Hippocampal formation (tissue), 2 donors: ENCODE measurements at regions not wholly inside any gene's neighbourhood (a gene's known extent, or its start where the extent isn't known, plus 50 kb on each side); places are given as distances from the start of the nearest gene placed in this dataset.

Source experiments
- DNase-seq, 2 donors: peaks; one replicate each; lab custom pipeline; 2025; lab: John Stamatoyannopoulos, UW

DNA sequence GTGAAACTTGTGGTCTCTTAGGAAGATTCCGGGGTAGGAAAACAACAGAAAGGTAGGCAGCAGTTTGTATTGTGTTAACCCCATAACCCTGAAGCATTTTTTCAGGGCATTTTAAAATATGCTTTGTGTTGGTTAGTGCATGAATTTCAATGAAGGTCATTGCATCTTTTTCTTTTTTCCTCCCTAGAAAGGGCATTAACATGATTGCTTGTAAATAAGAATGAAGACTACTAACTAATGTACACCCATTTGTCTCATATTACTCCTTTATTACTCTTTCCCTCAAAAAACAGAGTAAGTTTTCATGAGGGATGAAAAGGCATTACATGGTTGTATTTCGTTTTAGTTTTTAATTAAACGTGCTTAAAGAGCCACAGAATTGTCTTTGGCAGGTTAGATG lies 141.4 kb downstream of the OGFRL1 start:
- no peak for DNase-seq

DNA sequence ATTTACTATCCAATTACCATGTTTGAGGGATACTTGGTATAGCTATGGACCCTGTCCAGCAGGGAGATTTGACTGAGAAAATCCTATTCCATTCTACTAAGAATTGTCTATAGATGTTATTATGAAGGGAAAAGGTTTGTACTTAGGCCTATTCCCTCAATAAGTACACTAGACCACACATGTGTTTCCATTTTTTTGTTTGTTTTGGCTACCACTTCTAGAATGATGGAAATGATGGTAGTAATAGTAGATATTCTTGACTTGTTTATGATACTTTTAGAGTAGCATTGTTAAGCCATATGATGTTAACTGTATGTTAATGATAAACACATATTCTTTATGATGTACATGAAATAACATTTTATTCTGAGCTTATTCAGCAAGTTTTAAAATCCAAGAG lies 144.8 kb downstream of the OGFRL1 start:
- no peak for DNase-seq

DNA sequence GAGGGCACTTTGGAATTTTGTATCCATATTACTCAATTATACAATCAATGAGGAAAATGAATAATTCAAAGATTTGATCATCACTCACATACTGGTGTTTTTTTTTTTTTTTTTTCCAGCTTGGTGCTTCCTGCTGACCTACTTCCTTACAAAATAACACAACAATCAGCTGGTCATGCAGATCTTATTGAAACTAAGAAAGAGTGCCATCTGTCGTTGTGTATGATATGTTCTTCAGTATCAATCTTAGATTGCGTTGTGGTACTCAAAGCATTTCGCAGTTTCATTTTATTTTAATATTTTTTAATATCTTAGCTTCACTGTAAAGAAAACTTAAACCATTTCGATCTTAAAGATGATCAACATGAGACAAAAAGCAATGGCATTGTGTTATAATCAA lies 155.6 kb downstream of the OGFRL1 start:
- DNase-seq: no peak

DNA sequence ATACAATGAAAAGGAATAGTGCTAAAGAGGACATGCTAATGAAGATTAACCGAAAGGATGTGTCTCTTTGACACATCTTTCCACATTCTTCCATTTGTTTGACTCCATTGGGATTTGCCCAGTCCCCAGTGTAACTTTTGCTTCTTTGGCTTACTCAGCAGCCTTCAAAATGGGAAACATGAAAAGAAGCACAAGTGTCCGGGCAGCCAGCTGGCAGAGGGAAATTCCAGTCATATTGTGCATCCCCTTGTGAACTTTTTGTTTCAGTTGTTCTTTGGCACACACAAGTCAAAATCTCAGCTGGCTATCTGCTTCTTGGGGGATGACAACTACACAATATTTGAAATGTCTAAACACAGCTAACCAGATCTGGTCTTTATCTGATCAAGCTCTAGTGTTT lies 157.4 kb downstream of the OGFRL1 start:
- DNase-seq: no peak

DNA sequence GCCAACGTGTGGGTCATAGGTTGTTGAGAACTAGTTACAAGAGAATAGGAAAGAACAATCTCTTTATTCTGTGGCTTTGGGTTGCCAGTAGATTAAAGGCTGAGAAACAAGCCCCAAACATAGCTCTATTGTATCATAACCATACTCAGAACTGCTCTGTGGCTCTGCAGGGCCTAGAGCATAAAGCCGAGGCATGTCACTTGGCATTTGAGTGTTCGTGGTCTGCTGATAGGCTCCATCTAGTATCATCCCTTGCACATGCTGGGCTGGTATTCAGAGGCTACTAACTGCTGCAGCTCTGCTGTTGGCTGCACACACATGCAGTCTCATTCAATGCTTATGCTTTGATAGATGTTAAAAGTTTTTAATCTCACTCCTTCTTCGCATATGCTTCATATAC lies 157.9 kb downstream of the OGFRL1 start:
- no peak for DNase-seq

DNA sequence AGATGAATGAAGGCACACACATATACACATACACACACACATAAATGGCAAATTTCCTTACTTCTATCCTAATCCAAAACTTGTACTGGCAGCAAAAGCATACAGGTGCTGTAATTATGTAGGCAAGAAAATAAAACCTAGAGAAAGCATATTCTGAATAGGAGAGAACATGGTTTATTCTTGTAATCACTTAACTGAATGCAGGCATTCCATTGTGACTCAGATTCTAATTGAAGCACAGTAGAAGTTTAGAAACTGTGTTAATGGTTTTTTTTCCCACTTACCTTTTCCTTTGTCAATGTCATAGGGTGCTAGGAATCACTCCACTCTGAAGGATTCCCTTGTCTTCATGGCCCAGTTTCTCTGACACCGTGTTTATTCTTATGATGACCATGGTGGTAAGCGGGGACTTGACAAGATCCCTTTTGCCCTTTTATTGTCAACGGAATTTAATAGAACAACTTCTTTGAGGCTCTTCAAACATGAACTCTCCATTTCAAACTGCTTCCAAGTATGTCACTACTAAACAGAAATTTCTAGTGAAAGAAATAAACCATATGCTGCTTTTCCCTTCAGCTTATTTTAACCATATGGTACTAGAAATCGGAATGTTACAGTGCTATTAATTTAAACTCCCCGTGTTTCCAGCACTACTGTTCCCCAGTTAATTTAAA lies 164.2 kb downstream of the OGFRL1 start:
- DNase-seq: no peak

DNA sequence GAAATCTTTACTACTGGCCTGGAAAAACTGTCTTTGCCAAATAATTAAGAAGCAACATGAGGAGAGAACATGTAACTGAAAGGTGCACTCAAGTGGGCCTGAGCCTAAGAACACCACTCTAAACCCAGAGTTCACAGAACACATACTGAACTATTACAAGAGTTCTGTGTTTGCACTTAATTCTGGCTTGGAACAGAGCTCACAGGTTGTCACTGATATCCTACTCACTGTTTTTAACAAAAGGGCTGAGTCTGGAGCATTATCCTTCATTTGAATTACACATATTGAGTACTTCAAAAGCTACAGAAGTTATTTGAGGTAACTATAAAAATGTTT lies 164.7 kb downstream of the OGFRL1 start:
- no peak for DNase-seq

DNA sequence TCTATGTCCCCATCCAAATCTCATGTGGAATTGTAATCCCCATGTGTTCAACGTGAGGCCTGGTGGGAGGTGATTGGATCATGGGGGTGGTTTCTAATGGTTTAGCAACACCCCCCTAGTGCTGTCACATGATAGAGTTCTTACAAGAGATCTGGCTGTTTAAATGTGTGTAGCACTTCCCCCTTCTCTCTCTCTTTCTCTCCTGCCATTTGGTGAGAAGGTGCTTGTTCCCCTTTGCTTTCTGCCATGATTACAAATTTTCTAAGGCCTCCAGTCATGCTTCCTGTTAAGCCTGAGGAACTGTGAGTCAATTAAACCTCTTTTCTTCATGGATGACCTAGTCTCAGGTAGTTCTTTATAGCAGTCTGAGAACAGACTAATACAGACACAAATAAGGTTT lies 165.4 kb downstream of the OGFRL1 start:
- no peak for DNase-seq

DNA sequence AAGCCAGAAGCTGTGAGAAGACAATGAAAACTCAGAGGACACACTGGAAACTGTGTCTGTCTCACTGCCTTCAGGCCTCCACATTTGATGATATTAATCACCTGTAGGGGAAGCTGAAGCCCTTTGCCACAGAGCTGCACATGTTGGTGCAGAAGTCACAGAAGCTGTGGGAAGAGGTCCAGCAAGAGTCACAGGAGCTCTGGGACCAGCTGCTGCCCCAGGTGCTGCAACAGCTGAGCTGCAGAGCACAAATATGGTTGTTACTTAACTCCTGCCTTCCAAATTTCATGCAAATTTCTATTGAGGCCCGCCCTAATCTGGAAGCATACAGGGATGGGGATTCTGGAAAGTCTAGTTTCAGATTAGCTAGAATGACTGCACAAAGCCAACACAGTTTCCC lies 169.3 kb downstream of the OGFRL1 start:
- no peak for DNase-seq

DNA sequence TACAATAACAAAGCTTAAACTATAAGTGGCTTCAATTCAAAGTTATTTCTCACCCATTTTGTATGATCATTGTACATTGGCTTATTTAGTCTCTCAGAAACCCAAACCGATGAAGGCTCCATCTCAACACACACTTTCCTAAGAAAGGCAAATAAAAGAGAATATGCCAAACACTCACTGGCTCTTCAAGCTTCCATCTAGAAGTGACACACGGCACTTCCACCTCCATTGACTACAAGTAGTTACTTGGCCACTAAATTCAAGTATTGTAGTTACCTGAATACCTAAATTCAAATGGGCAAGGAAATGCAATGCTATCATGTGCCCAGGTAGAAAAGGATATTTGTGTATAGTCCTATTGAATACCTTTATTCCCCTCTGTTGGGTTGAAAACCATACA lies 170.6 kb downstream of the OGFRL1 start:
- DNase-seq: no peak

DNA sequence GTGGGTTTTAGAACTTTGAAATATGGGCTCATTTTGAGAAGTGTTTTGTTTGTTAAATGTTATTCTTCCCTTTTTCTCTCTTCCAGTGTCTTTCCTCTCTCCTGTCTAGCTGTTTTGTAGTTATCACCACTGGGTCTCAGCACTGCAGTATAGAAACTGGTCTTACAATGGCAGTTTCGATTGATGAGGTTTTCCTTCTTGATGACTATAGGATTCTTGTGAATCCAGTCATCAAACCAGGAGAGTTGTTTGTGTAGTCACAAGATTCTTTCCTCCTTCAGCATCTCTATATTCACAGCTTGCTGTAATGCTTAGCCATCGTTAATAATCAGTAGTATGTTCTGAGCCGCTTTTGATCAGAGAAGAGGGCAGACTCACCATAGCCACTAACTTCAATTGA lies 172.3 kb downstream of the OGFRL1 start:
- DNase-seq: no peak

DNA sequence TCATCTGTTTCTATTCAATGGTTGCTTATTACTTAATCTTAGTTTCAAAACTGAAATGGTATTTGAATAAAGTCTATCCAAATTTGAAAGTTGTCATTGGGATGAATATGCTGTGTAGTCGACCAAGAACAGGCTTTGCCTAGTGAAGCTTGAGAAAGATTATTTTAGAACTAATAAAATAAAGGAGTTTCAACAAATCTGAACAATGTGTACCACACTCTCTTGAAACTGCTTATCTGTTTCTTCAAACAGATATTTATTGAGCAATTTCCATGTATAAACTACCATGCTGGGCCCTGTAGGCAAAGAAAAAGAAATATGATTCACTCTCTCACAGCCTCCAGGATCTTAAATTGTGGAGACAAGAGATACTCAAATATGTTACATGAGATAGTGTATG lies 174.4 kb downstream of the OGFRL1 start:
- no peak for DNase-seq

DNA sequence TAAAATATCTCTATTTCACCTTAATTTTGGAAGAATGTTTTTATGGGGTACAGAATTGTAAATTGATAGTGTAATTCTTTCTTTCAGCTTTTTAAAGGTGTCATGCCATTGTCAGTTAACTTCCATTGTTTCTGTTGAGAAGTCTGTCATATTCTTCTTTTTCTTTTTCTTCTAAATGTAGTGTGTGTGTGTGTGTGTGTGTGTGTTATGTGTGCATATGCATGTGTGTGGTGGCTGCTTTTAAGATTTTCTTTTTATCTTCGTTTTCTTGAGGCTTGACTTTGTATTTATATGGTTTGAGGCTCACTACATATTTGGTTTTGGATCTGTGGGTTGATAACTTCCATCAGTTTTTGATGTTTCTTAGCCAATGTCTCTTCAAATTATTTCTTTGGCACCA lies 176.5 kb downstream of the OGFRL1 start:
- DNase-seq: no peak

DNA sequence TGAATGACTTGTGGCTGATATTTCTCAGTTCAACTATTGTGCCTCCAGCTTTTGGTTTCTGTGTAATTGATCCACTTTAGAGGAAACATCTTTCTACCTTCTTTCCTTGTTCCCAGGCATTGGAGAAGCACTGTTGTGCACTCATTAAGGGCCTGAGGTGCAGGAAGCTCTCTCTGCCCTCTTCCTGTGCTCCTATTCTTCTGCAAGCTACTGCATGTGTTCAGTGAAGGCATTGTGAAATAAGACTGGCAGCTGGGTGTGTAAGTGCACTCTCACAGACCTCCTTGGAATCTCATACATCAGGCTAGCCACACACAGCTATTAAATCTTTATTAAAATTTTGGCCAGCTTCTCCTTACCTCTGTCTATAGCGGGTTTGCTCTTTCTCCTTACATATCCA lies 177.8 kb downstream of the OGFRL1 start:
- DNase-seq: no peak

DNA sequence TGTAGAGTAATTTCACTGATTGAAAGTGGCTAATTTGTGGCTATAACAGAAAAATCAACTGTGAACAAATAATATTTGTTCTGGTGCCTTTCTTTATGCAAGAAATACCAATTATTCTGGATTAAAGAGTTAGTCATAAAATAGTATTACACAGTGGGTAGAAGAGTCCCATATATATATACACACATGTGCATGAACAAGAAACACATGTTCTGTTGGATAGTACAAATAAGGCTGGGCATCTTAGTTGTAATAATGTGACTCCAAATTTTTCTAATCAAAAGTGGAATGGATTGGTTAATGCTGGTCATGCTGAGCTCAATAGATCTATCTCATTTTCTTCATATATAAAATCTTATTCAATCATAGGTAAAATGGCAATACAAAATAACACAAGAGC lies 179.4 kb downstream of the OGFRL1 start:
- no peak for DNase-seq

DNA sequence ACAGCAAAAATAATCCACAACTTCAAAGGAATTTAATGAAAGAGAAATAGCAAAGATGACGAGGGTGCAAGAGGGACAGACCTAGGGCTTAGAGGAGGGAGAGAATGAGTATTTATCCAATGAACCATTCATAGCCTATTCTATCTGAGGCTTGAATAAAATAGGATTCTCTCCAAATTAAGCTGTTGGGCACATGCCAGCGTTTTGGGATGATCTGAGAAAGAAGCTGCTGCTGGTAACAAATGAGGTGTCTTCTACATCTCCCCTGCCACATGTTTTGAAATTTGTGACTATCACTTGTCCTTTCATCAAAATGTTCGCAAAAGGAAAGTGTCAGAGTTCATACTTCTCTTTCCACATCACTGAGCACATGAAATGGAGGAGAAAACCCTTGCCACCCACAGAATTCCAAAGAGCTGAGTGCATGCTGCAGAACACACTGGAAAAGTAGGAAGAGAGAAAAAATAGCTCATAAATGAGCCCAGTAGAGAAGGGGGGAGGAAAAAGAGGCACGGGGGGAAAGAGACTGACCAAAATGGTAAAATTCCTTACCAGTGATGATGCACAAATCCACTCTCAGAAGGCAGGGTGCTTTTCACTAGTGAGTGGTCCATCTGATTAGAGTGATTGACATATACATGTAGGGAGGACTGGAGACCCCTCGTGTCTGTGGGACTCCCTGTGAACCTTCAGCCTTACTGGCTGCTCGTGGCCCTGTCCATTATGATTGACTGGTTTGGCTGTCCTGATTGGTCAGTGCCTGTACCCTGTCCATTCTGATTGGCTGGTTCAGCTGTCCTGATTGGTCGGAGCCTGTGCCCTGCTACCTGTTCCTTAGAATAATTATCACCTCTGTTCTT lies 180.5 kb downstream of the OGFRL1 start:
- DNase-seq: no peak

DNA sequence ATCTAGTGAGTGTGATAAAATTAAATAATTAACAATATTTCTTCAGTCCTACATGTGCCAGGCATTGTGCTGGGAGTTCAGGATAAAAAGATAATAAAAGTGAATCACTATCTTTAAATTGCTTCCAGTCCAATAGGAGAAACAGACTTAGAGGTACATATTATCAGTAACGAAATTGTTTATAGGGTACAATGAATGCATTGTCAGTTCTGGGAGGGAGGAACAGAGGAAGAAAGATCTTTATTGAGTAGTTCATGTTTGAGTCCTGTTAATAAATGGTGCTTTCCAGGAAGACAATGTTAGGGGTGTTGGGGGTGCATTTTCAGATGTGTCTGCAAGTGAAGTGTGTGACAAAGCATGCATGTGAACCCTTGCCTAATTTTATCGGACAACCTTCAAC lies 183.1 kb downstream of the OGFRL1 start:
- DNase-seq: no peak

DNA sequence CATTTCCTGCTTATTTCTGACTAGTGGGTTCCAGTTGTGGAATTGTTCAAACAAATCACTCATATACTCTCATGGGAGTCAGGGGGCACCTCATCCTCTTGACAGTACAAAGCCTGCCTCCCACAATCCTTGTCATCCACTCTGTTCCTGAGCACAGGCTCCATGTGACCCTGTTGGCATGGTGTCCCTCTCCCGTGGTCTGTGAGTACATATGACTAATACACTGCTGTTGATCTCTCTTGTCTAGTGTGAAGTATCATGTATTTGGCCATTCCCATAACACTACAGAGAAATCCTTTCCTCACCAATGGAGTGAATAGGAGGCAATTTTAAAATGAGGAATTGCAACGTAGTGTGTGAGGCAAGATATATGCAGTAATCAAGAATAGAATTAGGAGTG lies 185.3 kb downstream of the OGFRL1 start:
- DNase-seq: no peak

DNA sequence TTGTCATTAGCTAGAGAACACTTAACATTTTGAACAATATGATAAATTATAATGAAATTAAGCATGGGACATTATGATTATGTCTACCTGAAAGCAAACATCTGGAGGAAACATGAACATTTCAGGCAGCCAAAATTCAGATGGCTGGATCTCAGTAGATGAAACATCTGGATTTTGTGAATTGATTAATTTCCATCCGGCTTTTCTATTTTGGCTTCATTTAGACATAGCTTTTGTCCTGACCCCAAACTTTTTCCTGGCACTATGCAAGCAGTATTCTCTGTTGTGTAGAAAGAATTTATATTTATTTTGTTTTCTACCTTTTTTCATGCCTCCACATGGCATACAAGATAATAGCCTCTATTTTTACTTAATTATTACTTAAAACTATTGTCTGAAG lies 186.3 kb downstream of the OGFRL1 start:
- no peak for DNase-seq

DNA sequence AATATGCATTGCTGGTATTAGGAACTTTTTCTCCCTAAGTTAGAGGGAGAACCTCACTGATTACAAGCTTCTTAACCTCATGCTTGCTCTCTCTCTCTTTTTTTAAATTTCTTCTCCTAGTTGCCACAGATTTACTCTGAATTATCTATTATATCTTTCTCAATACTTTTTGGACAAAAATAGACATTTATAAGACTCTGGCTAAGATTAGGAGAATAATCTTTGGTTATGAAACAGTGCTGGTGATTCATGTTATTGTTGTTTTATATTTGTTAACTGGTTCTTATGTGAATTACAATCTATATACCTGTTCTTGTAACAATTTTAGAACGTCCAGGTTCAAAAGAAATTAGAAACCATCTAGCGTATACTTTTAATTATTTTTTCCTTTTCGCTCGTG lies 187.8 kb downstream of the OGFRL1 start:
- DNase-seq: no peak

DNA sequence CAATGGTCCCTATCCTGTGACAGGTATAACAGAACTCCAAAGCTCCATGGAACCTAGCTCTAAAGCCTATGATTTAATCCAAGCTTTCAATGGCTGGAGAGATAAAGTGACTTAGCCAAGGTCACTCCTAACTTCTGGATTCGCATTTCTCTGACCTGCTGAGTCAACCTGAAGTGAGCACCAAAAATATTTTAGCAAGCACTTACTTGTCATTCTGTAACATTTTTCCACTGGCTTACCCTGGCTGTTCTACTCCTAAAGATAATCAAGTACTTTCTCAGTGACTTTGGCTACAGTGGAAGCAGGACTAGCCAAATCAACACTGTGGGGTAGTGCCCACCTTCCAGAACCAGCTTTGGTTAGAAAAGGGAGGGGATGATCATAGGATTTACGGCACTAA lies 188.3 kb downstream of the OGFRL1 start:
- no peak for DNase-seq

DNA sequence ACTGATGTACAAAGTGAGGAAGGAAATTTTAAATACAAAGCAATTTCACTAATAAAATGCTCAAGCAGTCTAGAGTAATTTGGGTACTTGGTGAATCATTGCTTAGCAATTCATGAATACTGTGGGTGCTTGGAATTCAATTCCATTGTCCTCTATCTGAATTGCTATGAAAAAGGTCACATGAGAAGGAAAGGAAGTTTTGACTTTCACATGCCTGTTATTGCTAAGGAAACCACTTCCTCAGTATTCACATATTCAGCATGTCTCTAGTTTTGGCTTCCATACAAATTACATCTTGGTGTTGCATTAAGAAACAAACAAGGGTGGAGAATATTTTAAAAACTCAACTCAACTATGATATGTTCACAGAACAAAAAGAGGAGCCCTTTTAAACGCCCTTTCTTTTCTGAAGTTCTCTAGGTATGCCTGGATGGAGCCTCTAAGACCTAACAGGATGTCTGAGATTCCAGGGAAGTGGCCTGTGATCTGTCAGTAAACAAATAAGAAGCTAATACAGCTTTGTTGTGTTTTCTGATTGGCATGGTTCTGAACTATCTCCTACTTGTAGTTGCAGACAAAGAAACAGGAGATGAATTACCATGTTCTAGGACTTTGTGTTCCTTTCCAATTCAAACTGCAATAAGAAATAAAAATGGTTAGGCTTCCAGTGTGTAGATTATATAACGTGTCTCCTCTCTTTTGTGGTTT lies 190.4 kb downstream of the OGFRL1 start:
- no peak for DNase-seq

DNA sequence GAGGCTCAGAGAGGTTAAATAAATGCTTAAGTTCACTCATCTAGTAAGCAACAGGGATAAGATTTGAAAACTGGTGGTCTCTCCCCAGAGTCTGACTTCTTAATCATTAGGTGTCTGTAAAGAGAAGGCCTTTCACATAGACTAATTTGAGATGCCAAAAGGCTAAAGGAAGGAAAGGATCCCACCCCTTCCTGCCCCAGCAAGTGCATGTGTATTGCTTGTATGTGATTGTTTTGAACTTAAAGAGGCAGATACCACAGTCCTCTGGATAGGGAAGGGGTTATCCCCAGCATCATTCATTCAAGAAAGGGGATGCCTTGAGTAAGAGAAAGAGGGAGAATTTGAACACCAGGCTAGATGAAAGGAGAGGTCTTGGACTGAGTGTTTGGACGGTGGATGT lies 192.0 kb downstream of the OGFRL1 start:
- no peak for DNase-seq
